HG02610 (cell line): ENCODE measurements at regions not wholly inside any gene's neighbourhood (a gene's known extent, or its start where the extent isn't known, plus 50 kb on each side); places are given as distances from the start of the nearest gene placed in this dataset.

ENCODE experiments used
- ATAC-seq: cut with Tn5 transposase; IDR thresholded peaks from one replicate; pipeline ENCODE4 v1.9.1; 2021; ENCODE audit warnings: mild to moderate bottlenecking, moderate library complexity; ENCODE audit not compliant: unreplicated experiment

- no peak for ATAC-seq
These were observed 59.9 kb upstream of the GATA6 start for GRCh38 chr18:22109535-22109934.

GRCh38 chr18:22110461-22110924 is 58.9 kb upstream of the GATA6 start:
- no peak for ATAC-seq

DNA sequence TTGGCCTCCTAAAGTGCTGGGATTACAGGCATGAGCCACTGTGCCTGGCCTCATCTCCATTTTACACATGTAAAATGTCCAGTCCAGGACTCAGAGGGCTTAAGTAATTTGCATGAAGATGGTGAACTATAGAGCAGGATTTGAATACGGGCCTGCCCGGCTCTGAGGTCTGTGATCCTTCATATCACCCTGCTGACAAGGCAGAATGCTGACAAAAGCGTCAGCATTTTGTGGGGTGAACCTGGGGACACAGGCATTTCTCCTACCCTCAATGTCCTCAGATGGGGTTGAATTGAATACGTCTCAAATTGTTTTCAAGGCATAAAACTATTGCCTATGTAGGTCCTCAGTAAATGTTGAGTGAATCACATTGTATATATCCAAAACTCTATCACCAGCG is 57.2 kb upstream of the GATA6 start:
- ATAC-seq: no peak

- ATAC-seq: no peak
These were observed 56.1 kb upstream of the GATA6 start for GRCh38 chr18:22113144-22113844.

DNA sequence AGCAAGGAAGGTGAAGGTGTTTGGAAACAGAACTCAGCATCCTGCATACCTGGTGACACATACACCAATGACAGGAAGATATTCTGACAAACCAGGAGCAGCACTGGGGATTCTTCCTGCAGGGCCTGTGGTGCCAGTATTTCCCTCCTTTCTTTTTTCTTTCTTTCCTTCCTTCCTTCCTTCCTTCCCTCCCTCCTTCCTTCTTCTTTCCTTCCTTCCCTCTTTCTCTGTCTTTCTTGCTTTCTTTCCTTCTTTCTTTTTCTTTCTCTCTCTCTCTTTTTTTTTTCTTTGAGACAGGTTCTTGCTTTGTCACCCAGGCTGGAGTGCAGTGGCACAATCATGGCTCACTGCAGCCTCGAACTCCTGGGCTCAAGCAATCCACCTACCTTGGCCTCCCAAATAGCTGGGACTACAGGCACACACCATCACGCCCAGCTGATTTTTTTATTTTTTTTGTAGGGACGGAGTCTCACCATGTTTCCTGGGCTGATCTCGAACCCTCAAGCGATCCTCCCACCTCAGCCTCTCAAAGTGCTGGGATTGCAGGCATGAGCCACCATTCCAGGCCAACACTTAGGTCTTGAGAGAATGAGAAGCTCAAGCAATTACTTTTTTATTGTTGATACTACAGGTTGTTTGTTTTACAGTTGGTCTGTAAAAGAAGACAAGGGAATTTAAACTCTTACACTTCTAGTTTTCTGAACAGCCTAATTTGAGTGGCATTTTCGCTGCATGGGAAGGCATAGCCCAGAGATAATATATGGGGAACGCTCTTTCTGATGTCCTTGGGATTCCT is 54.7 kb upstream of the GATA6 start:
- ATAC-seq: no peak

GRCh38 chr18:22115573-22115972 is 53.8 kb upstream of the GATA6 start:
- ATAC-seq: no peak
